SK-N-SH treated with all-trans-retinoic acid at 6 μM for 48 hours (cell line): ENCODE measurements at regions not wholly inside any gene's neighbourhood (a gene's known extent, or its start where the extent isn't known, plus 50 kb on each side); places are given as distances from the start of the nearest gene placed in this dataset.
A peak's percentile ranks its signal among the peaks of the same experiment; 100 is the strongest.

Experiments
- ATAC-seq: fragments of 200-7000 bp; cut with Tn5 transposase; 3 replicates; pipeline ENCODE4 v1.9.1; 2020; ENCODE audit warnings: mild to moderate bottlenecking, moderate library complexity
- ARNTL ChIP-seq: fragments of 450-650 bp; formaldehyde crosslinking; IDR thresholded peaks from 2 replicates; pipeline ENCODE4 v1.5.0; 2020; ENCODE audit warnings: low read depth, mild to moderate bottlenecking, moderate library complexity, borderline replicate concordance
- BACH2 ChIP-seq: fragments of 250-450 bp; sonication (Bioruptor Pico); IDR thresholded peaks from 2 replicates; pipeline ENCODE4 v1.9.0; 2021; ENCODE audit warnings: mild to moderate bottlenecking, borderline replicate concordance
- CREB5 ChIP-seq: fragments of 250-450 bp; sonication (Bioruptor Pico); IDR thresholded peaks from 2 replicates; pipeline ENCODE4 v1.5.1; 2020; ENCODE audit warnings: low read depth, mild to moderate bottlenecking, moderate library complexity
- CSDC2 ChIP-seq: fragments of 250-450 bp; sonication (Bioruptor Pico); IDR thresholded peaks from 2 replicates; pipeline ENCODE4 v1.5.0; 2020; ENCODE audit warnings: mild to moderate bottlenecking, moderate library complexity
- ESRRG ChIP-seq: fragments of 250-450 bp; sonication (Bioruptor Pico); IDR thresholded peaks from 2 replicates; pipeline ENCODE4 v1.6.1; 2021; ENCODE audit warnings: mild to moderate bottlenecking
- GLIS3 ChIP-seq: fragments of 250-450 bp; sonication (Bioruptor Pico); IDR thresholded peaks from 2 replicates; pipeline ENCODE4 v1.5.0; 2020; ENCODE audit warnings: mild to moderate bottlenecking, moderate library complexity
- ISL1 ChIP-seq: fragments of 250-450 bp; sonication (Bioruptor Pico); IDR thresholded peaks from 2 replicates; pipeline ENCODE4 v2.1.2; 2022; ENCODE audit warnings: mild to moderate bottlenecking, moderate library complexity
- OSR1 ChIP-seq: fragments of 250-450 bp; sonication (Bioruptor Pico); IDR thresholded peaks from 2 replicates; pipeline ENCODE4 v1.8.0; 2022; ENCODE audit warnings: moderate library complexity, mild to moderate bottlenecking, inconsistent platforms
- PATZ1 ChIP-seq: fragments of 250-450 bp; sonication (Bioruptor Pico); IDR thresholded peaks from 2 replicates; pipeline ENCODE4 v1.8.0; 2020; ENCODE audit warnings: mild to moderate bottlenecking, moderate library complexity, borderline replicate concordance
- POU6F1 ChIP-seq: fragments of 250-450 bp; sonication (Bioruptor Pico); IDR thresholded peaks from 2 replicates; pipeline ENCODE4 v1.8.0; 2021; ENCODE audit warnings: low read depth, mild to moderate bottlenecking, moderate library complexity, borderline replicate concordance
- RARB ChIP-seq: fragments of 250-450 bp; sonication (Bioruptor Pico); IDR thresholded peaks from 2 replicates; pipeline ENCODE4 v1.8.0; 2021; ENCODE audit warnings: mild to moderate bottlenecking, moderate library complexity
- SNAI2 ChIP-seq: fragments of 250-450 bp; sonication (Bioruptor Pico); IDR thresholded peaks from 2 replicates; pipeline ENCODE4 v1.5.0; 2020; ENCODE audit warnings: mild to moderate bottlenecking, moderate library complexity
- TCF4 ChIP-seq: fragments of 250-450 bp; sonication (Bioruptor Pico); IDR thresholded peaks from 2 replicates; pipeline ENCODE4 v1.8.0; 2021; ENCODE audit warnings: mild to moderate bottlenecking, moderate library complexity, borderline replicate concordance
- TOX ChIP-seq: fragments of 250-450 bp; sonication (Bioruptor Pico); IDR thresholded peaks from 2 replicates; pipeline ENCODE4 v1.8.0; 2021; ENCODE audit warnings: mild to moderate bottlenecking, moderate library complexity, borderline replicate concordance
- TSHZ2 ChIP-seq: fragments of 250-450 bp; sonication (Bioruptor Pico); IDR thresholded peaks from 2 replicates; pipeline ENCODE4 v1.5.0; 2020; ENCODE audit warnings: mild to moderate bottlenecking, moderate library complexity
- ZC3H10 ChIP-seq: fragments of 250-450 bp; sonication (Bioruptor Pico); IDR thresholded peaks from 2 replicates; pipeline ENCODE4 v1.5.1; 2021; ENCODE audit warnings: mild to moderate bottlenecking, moderate library complexity
- ZFP30 ChIP-seq: fragments of 450-650 bp; formaldehyde crosslinking; IDR thresholded peaks from 2 replicates; pipeline ENCODE4 v1.5.0; 2022; ENCODE audit warnings: mild to moderate bottlenecking, moderate library complexity
- ZNF565 ChIP-seq: fragments of 450-650 bp; formaldehyde crosslinking; conservative IDR thresholded peaks from 2 replicates; pipeline ENCODE4 v1.5.0; 2020; ENCODE audit warnings: low read depth, mild to moderate bottlenecking, moderate library complexity
- ZNF70 ChIP-seq: fragments of 450-650 bp; formaldehyde crosslinking; IDR thresholded peaks from 2 replicates; pipeline ENCODE4 v1.5.0; 2020; ENCODE audit warnings: mild to moderate bottlenecking, moderate library complexity

GRCh38 chr13:33487575-33488243, 202.2 kb upstream of the STARD13 start:
- TF ChIP-seq OSR1 (CRISPR knock-in tag) (no peak), ESRRG (no peak), ARNTL (CRISPR knock-in tag) (no peak), TOX (CRISPR knock-in tag) (no peak), SNAI2 (CRISPR knock-in tag) (no peak), CREB5 (CRISPR knock-in tag) (no peak), BACH2 (CRISPR knock-in tag) (no peak), POU6F1 (CRISPR knock-in tag) (no peak), TCF4 (CRISPR knock-in tag) (no peak), ZC3H10 (CRISPR knock-in tag) (no peak), ZNF70 (CRISPR knock-in tag) (no peak), ISL1 (CRISPR knock-in tag) (no peak), RARB (CRISPR knock-in tag) (no peak), ZNF565 (no peak), PATZ1 (no peak), TSHZ2 (CRISPR knock-in tag) (no peak), ZFP30 (CRISPR knock-in tag) (no peak), CSDC2 (CRISPR knock-in tag) (no peak), GLIS3 (CRISPR knock-in tag) (no peak)
- peak; percentile 77 for ATAC-seq

DNA sequence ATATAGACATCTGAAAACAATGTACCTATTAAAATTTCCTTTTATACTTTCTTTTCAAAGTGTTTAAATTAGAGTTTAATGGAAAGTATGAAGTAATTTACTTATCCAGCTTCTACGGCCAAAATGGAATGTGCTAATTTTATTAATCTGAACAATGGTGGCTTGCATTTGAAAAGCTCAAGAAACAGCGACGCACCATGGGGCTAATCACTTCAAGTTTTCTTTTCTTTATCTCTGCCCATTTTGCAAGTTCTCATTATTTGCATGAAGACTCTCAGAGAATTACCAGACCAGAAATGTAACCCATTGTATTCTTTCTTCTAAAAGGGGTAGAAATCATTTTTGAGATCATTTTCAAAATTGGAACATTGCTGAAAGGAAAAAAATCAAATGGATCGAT, 204.0 kb upstream of the STARD13 start:
- no peak for TF ChIP-seq CSDC2 (CRISPR knock-in tag)
- TF ChIP-seq OSR1 (CRISPR knock-in tag), result no peak
- TF ChIP-seq TCF4 (CRISPR knock-in tag), result no peak
- no peak for TF ChIP-seq TSHZ2 (CRISPR knock-in tag)
- no peak for ATAC-seq
